GM12891 (cell line): ENCODE measurements at regions not wholly inside any gene's neighbourhood (a gene's known extent, or its start where the extent isn't known, plus 50 kb on each side); places are given as distances from the start of the nearest gene placed in this dataset.

Source experiments
- PAX5 ChIP-seq: IDR thresholded peaks from 2 replicates; pipeline ENCODE4 v1.6.1; 2011; ENCODE audit warnings: low read length, moderate library complexity, mild to moderate bottlenecking; ENCODE audit not compliant: insufficient read depth, severe bottlenecking
- POLR2A ChIP-seq: IDR thresholded peaks from 2 replicates; pipeline ENCODE4 v1.6.1; 2011; ENCODE audit warnings: low read depth, low read length, control low read depth
- POLR2AphosphoS5 ChIP-seq: IDR thresholded peaks from 2 replicates; pipeline ENCODE4 v1.6.1; 2011; ENCODE audit warnings: low read depth, low read length, control low read depth
- POU2F2 ChIP-seq: IDR thresholded peaks from 2 replicates; pipeline ENCODE4 v1.6.1; 2011; ENCODE audit warnings: low read depth, mild to moderate bottlenecking, control low read depth, low read length, moderate library complexity
- TAF1 ChIP-seq: IDR thresholded peaks from 2 replicates; pipeline ENCODE4 v1.6.1; 2011; ENCODE audit warnings: low read depth, low read length, control low read depth

DNA sequence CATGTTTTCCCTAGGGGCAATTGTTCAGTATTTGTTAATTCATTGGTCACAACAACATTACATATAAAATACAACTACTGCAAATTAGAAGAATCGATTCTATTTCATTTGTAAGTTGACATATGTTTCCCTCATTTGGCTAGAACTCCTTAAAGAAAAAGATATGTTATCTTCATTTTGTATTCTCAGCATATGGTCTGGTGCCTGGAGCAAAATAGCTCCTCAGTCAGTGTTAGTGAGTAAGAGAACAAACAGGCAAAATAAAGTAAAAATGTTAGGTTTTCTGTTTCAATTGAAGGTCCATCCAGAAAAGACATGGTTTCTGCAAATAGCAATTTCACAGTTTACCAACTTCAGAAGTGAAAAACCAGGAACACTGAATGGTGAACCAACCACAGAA, 1343.1 kb downstream of the ROBO1 start:
- no peak for TF ChIP-seq POLR2AphosphoS5
- TF ChIP-seq POLR2A, result no peak
- no peak for TF ChIP-seq TAF1
- no peak for TF ChIP-seq POU2F2
- TF ChIP-seq PAX5, result no peak
